Erythroblast (primary cell): ENCODE measurements at regions not wholly inside any gene's neighbourhood (a gene's known extent, or its start where the extent isn't known, plus 50 kb on each side); places are given as distances from the start of the nearest gene placed in this dataset.
"Not testable (repeated sequence)": the region's sequence is repeated elsewhere in the genome, so short reads cannot be mapped to it uniquely, and the experiment has no call there.

Source experiments
- GATA1 ChIP-seq: IDR thresholded peaks from 2 replicates; pipeline ENCODE4 v1.6.1; 2011; ENCODE audit warnings: low read depth, mild to moderate bottlenecking, control low read depth, low read length, moderate library complexity
- POLR2A ChIP-seq: IDR thresholded peaks from 2 replicates; pipeline ENCODE4 v1.6.1; 2011; ENCODE audit warnings: mild to moderate bottlenecking, low read length

DNA sequence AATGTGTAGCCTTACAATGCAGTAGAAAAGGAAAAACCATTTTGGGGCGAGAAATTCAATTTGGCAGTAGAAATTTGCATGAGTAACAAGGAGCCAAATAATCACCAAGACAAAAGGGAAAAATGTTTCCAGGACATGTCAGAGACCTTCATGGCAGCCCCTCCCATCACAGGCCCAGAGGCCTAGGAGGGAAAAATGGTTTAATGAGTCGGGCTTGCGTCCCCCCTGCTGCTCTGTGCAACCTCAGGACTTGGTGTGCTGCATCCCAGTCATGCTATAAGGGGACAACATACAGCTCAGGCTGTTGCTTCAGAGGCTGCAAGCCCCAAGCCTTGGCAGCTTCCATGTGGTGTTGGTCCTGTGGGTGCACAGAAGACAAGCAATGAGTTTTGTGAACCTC, 626.4 kb downstream of the TLE1 start:
- TF ChIP-seq POLR2A, GATA1: not testable (repeated sequence)
